ENCODE measurements at regions not wholly inside any gene's neighbourhood (a gene's known extent, or its start where the extent isn't known, plus 50 kb on each side); places are given as distances from the start of the nearest gene placed in this dataset.

DNA sequence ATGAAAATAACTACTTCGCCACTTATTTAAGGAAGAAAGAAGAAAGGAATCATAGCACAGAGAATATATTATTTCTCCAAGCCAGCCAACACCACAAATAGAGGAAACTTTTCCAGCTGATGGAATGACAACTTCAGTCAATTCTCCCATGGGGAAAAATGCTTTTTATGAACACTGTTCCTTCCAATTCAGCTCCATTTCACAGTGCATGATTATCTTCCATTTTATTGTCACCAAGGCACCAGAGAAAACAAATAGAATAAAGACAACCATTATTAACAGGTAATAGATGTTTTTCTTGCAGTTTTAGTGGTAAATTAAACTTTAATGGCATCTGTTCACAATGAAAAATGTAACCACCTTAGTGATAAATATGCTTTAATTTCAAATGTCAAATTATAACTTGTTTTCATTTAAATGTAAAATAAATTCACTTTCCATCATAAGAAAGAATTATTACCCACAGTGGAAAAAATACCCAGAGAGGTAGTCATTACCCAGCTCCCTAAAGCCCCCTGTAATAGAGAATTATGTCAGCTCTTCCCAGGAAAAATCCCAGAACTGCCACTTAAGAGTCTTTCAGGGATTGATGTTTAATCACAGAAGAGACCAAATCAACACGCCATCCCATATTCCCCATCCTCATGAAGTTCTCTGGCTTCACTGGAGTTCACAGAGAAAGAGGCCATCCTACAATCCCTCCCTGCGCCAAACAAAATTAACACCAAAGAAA lies 828.3 kb upstream of the TMEM132C start:
- Histone ChIP-seq H3K27me3 (ENCODE audit: insufficient read depth, low read length) (no peaks in the 10 kb centered on the region), H2BK12ac (ENCODE audit: insufficient read length, low read depth, low read length) (no peak overlapping the region), H2BK120ac (ENCODE audit: low read depth, low read length, poor library complexity, severe bottlenecking) (no peak overlapping the region), H4K91ac (ENCODE audit: insufficient read length, low read depth, low read length) (no peak overlapping the region), H3K9ac (ENCODE audit: extremely low read depth, insufficient read length, low read length) (no peak overlapping the region), H4K8ac (replicated peaks; ENCODE audit: insufficient read length, low read depth, low read length) (no peak overlapping the region), H2BK20ac (ENCODE audit: low read depth, low read length, poor library complexity, severe bottlenecking) (no peak overlapping the region), H2AK5ac (ENCODE audit: insufficient read length, low read length) (no peak overlapping the region), H2BK5ac (ENCODE audit: insufficient read length, low read length) (no peak overlapping the region), H3K79me2 (ENCODE audit: insufficient read depth, low read length) (no peaks in the 10 kb centered on the region), H3K23me2 (ENCODE audit: insufficient read length, low read depth, low read length, poor library complexity, severe bottlenecking) (no peaks in the 10 kb centered on the region), H4K5ac (ENCODE audit: insufficient read length, low read depth, low read length) (no peak overlapping the region), H2BK15ac (ENCODE audit: low read depth, low read length) (no peak overlapping the region), H3K56ac (ENCODE audit: insufficient read length, low read depth, low read length) (no peak overlapping the region), H3K27ac (ENCODE audit: insufficient read length, low read depth, low read length) (no peak overlapping the region), H3K79me1 (ENCODE audit: insufficient read depth, low read depth, low read length, poor library complexity, severe bottlenecking) (no peaks in the 10 kb centered on the region), H2AFZ (ENCODE audit: low read length) (no peak overlapping the region), H3K4me2 (ENCODE audit: insufficient read depth, insufficient read length, low read length) (no peak overlapping the region), H4K20me1 (ENCODE audit: control insufficient read depth, insufficient read depth, insufficient read length) (no peaks in the 10 kb centered on the region), H3K14ac (ENCODE audit: insufficient read depth, low read length) (no peak overlapping the region), H3K23ac (ENCODE audit: insufficient read length, low read depth, low read length) (no peak overlapping the region), H3K4ac (ENCODE audit: low read depth, low read length) (no peak overlapping the region), H3T11ph (ENCODE audit: low read length) (no peak overlapping the region), H3K4me1 (ENCODE audit: insufficient read depth, low read length) (no peaks in the 10 kb centered on the region), H3K18ac (ENCODE audit: insufficient read length, low read depth, low read length) (no peak overlapping the region), H3K9me3 (ENCODE audit: control insufficient read depth, low read depth, low read length) (peaks cover 14% of the 10 kb centered on the region)
- TF ChIP-seq, protein P1, sequence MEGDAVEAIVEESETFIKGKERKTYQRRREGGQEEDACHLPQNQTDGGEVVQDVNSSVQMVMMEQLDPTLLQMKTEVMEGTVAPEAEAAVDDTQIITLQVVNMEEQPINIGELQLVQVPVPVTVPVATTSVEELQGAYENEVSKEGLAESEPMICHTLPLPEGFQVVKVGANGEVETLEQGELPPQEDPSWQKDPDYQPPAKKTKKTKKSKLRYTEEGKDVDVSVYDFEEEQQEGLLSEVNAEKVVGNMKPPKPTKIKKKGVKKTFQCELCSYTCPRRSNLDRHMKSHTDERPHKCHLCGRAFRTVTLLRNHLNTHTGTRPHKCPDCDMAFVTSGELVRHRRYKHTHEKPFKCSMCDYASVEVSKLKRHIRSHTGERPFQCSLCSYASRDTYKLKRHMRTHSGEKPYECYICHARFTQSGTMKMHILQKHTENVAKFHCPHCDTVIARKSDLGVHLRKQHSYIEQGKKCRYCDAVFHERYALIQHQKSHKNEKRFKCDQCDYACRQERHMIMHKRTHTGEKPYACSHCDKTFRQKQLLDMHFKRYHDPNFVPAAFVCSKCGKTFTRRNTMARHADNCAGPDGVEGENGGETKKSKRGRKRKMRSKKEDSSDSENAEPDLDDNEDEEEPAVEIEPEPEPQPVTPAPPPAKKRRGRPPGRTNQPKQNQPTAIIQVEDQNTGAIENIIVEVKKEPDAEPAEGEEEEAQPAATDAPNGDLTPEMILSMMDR (conservative IDR thresholded peaks at IDR 0.05): no peak
- Mint-ChIP-seq H3K9me3 (peaks cover 38 to 43% of the 10 kb centered on the region in 2 experiments), H3K4me1 (no peaks in the 10 kb centered on the region), H3K4me3 (no peak overlapping the region), H3K27ac (no peak overlapping the region), H3K36me3 (ENCODE audit: insufficient read depth in 1 of 3, low read depth in 3 of 3) (peaks cover 13 to 24% (median 18%) of the 10 kb centered on the region in 3 experiments), H3K27me3 (ENCODE audit: low read depth) (peaks cover 7% of the 10 kb centered on the region)
- no peak for DNase-seq
- no CpG with 5 or more reads among the region's 3 CpGs for whole genome bisulfite sequencing (ENCODE audit: extremely low coverage, insufficient read length, low lambda C conversion rate)

All from H9 (cell line).